Esophagus squamous epithelium (tissue), 4 donors: ENCODE measurements at regions not wholly inside any gene's neighbourhood (a gene's known extent, or its start where the extent isn't known, plus 50 kb on each side); places are given as distances from the start of the nearest gene placed in this dataset.

Experiments
- CTCF ChIP-seq, 6 experiments: fragments of 450-650 bp in 4 of 6; fragments of 200-600 bp in 2 of 6; sonication (generic) in 2 of 6; IDR thresholded peaks; one replicate each; pipeline ENCODE4 v1.5.1; 2016 to 2019; ENCODE audit warnings: antibody characterized with exemption in 6 of 6, mild to moderate bottlenecking in 4 of 6, moderate library complexity in 4 of 6
- POLR2A ChIP-seq, 4 donors: fragments of 450-650 bp; IDR thresholded peaks; one replicate each; pipeline ENCODE4 v1.6.1; 2017; ENCODE audit warnings: antibody characterized with exemption in 4 of 4, mild to moderate bottlenecking in 4 of 4, moderate library complexity in 3 of 4

DNA sequence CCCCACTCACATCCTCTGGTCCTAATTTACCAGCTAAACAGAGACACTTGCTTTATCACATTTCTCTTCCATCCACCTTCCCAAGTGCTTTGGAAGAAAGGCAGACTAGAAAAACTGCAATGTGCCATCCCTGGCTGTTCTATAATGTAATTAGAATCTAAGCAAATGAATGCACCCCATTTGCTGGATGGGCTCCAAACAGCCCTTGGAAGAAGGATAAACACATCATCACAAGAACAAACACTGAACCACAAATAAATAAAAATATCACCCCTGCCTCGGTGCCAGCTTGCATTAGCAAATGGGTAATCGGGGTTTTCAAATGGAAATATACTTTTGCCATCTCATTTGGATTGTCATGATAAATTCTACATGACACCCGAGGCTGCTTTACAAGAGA is 296.6 kb upstream of the ISX start:
- TF ChIP-seq CTCF (IDR thresholded peaks at IDR 0.05): no peak
- TF ChIP-seq POLR2A (IDR thresholded peaks at IDR 0.05): no peak
